HFFc6 (cell line): ENCODE measurements at regions not wholly inside any gene's neighbourhood (a gene's known extent, or its start where the extent isn't known, plus 50 kb on each side); places are given as distances from the start of the nearest gene placed in this dataset.

Source experiments
- DNase-seq: peaks from one replicate; pipeline ENCODE4 v3.0.0-alpha.2; 2018
- H3K27ac Mint-ChIP-seq: 2 replicates; pipeline ENCODE4 v1.8.0; 2020; ENCODE audit warnings: mild to moderate bottlenecking, mixed read lengths
- H3K27me3 Mint-ChIP-seq: 2 replicates; pipeline ENCODE4 v1.8.0; 2021; ENCODE audit warnings: mild to moderate bottlenecking, moderate library complexity, mixed read lengths; ENCODE audit not compliant: insufficient read depth
- H3K36me3 Mint-ChIP-seq: 2 replicates; pipeline ENCODE4 v1.8.0; 2021; ENCODE audit warnings: low read depth, mixed read lengths
- H3K4me1 Mint-ChIP-seq: 2 replicates; pipeline ENCODE4 v1.8.0; 2020; ENCODE audit warnings: low read depth, mixed read lengths
- H3K4me3 Mint-ChIP-seq: 2 replicates; pipeline ENCODE4 v1.8.0; 2020; ENCODE audit warnings: mild to moderate bottlenecking, moderate library complexity, mixed read lengths
- H3K9me3 Mint-ChIP-seq: 2 replicates; pipeline ENCODE4 v1.8.0; 2020; ENCODE audit warnings: mild to moderate bottlenecking, mixed read lengths
- TF ChIP-seq, protein P1 (sequence below): fragments of 200-600 bp; sonication (generic); IDR thresholded peaks from 2 replicates; pipeline ENCODE4 v1.5.0; 2021; ENCODE audit warnings: antibody characterized with exemption, mild to moderate bottlenecking

DNA sequence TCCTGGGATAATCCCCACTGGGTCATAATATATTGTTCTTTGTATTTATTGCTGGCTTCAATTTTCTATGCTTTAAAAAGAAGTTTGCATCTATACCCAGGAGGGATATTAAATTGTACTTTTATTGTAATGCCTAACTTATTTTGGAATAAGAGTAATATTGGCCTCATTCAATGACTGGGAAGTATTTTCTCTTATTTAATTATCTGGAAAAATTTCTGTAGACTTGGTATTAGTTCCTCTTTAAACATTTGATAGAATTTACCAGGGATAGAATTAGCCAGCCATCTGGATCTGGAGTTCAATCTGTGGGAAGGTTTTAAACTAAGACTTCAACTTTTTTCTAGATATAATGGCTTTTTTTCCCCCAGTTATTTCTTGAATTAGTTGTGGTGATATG is 115.2 kb upstream of the ZNF32 start:
- Mint-ChIP-seq H3K4me3 (no peak overlapping the region), H3K36me3 (peaks cover 16% of the 10 kb centered on the region; the same call in 1 of the 2 replicates), H3K27ac (no peak overlapping the region), H3K27me3 (peaks cover 2% of the 10 kb centered on the region; the same call in 1 of the 2 replicates), H3K4me1 (peaks cover 12% of the 10 kb centered on the region), H3K9me3 (peaks cover 9% of the 10 kb centered on the region; the same call in 1 of the 2 replicates)
- TF ChIP-seq, protein P1, sequence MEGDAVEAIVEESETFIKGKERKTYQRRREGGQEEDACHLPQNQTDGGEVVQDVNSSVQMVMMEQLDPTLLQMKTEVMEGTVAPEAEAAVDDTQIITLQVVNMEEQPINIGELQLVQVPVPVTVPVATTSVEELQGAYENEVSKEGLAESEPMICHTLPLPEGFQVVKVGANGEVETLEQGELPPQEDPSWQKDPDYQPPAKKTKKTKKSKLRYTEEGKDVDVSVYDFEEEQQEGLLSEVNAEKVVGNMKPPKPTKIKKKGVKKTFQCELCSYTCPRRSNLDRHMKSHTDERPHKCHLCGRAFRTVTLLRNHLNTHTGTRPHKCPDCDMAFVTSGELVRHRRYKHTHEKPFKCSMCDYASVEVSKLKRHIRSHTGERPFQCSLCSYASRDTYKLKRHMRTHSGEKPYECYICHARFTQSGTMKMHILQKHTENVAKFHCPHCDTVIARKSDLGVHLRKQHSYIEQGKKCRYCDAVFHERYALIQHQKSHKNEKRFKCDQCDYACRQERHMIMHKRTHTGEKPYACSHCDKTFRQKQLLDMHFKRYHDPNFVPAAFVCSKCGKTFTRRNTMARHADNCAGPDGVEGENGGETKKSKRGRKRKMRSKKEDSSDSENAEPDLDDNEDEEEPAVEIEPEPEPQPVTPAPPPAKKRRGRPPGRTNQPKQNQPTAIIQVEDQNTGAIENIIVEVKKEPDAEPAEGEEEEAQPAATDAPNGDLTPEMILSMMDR = no peak
- DNase-seq = no peak

DNA sequence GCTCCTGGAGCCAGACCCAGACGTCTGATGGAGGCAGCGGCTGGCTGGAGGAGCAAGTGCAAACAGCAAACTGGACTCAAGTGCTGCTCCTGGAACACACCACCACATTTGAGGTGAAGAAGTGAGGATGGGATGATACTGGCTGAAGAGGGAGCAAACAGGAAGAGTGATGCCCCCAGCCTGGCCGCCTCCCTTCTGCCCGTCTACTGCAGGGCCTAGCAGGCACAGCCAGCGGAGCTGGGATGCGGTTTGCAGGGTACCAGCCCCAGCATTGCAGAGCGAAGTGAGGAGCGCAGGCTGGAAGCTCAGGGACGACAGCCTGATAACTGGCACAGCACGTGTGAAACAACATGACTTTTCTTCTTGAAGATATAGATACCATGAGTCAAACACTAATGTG is 111.8 kb upstream of the ZNF32 start:
- Mint-ChIP-seq H3K4me3 (no peak overlapping the region), H3K27me3 (peaks cover 2% of the 10 kb centered on the region; the same call in 1 of the 2 replicates), H3K9me3 (peaks cover 9% of the 10 kb centered on the region; the same call in 1 of the 2 replicates), H3K36me3 (peaks cover 12% of the 10 kb centered on the region; the same call in 1 of the 2 replicates), H3K27ac (no peak overlapping the region), H3K4me1 (peaks cover 9% of the 10 kb centered on the region)
- no peak for DNase-seq
- TF ChIP-seq, protein P1 = no peak

DNA sequence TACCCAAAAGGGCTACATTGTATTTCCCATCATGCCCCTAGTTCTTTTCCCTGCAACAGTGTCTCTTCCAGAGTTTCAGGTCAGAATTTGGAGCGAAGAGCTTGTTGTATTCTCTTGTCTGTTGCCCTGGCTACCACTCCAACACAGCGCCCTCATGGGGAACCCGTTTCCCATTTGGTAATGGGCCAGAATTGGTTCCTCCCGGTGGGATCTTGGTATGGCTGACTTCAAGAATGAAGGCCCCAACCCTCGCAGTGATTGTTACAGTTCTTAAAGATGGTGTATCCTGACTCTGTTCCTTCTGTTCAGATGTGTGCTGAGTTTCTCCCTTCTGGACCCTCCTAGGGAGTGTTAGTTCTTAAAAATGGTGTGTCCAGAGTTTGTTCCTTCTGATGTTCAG is 110.5 kb upstream of the ZNF32 start:
- no peak overlapping the region for H3K4me3 Mint-ChIP-seq
- no peak overlapping the region for H3K27ac Mint-ChIP-seq
- TF ChIP-seq, protein P1 = no peak
- DNase-seq = no peak
- peaks cover 2% of the 10 kb centered on the region for H3K27me3 Mint-ChIP-seq
- H3K9me3 Mint-ChIP-seq = peaks cover 9% of the 10 kb centered on the region; the same call in 1 of the 2 replicates
- no peaks in the 10 kb centered on the region for H3K4me1 Mint-ChIP-seq
- H3K36me3 Mint-ChIP-seq = peaks cover 12% of the 10 kb centered on the region; the same call in 1 of the 2 replicates

DNA sequence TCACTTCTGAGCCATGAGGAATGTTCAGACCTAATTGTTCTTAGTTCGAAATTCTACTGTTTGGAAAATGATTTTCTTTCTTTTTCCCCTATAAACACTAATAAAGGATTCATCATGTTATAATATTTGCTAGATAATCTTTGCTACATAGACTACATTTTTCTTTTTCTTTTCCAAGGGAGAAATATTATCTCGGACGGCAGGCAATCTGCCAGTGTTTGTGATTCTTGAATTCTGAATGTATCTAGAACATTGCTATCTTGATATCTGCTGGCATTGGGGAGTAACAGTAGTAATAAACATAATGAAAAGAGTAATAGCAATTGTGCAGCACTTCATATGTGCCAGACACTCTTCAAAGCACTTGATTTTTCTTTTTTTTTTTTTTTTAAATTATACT is 107.7 kb upstream of the ZNF32 start:
- Mint-ChIP-seq H3K27ac (no peak overlapping the region), H3K27me3 (peaks cover 2% of the 10 kb centered on the region), H3K4me3 (no peak overlapping the region), H3K36me3 (peaks cover 12% of the 10 kb centered on the region; the same call in 1 of the 2 replicates), H3K9me3 (peaks cover 9% of the 10 kb centered on the region; the same call in 1 of the 2 replicates), H3K4me1 (no peaks in the 10 kb centered on the region)
- TF ChIP-seq, protein P1 = no peak
- DNase-seq = no peak

DNA sequence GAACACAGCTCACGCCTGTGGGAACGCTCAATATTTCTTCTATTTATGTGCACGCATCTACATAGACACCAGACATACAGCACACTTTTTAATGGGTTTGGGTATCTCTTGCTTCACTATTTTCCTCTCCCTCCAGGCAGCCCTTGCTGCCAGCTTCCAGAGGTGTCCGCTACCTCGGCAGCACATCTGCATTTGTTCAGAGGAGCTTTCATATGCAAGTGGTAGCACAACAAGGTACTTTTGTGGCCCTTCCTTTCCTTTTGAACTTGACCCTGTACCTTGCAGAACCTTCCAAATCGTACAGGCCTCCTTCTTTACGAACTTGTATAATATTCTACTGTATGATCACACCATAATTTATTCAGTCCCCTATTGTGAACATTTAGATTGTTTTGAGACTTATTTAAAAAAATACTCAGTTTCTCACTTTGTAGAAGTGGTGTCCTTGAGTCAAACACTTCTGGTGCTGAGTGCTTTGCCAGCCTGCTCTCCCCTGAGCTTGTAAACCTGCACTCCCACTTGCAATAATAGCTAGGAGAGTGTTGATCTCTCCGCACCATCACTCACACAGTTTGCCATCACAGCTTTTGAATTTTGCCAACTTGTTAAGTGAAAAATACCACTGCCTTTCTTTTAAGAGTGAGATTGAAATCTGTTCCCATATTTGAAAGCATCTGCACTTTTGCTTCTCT is 106.0 kb upstream of the ZNF32 start:
- Mint-ChIP-seq H3K4me3 (no peak overlapping the region), H3K36me3 (peaks cover 8% of the 10 kb centered on the region; the same call in 1 of the 2 replicates), H3K9me3 (peaks cover 7% of the 10 kb centered on the region; the same call in 1 of the 2 replicates), H3K27me3 (no peaks in the 10 kb centered on the region; the same call in none of the 2 replicates), H3K27ac (no peak overlapping the region), H3K4me1 (no peaks in the 10 kb centered on the region)
- TF ChIP-seq, protein P1 = no peak
- no peak for DNase-seq
